Trophoblast cell (in vitro differentiated cells and primary cell): ENCODE measurements at regions not wholly inside any gene's neighbourhood (a gene's known extent, or its start where the extent isn't known, plus 50 kb on each side); places are given as distances from the start of the nearest gene placed in this dataset.

Source experiments
- DNase-seq, 2 donors: peaks; one replicate each; pipeline ENCODE4 v3.0.0-alpha.2; 2016
- H2AFZ ChIP-seq: 2 replicates; pipeline ENCODE4 v1.6.1; 2013; ENCODE audit warnings: low read length, moderate library complexity, mild to moderate bottlenecking; ENCODE audit not compliant: insufficient read depth, poor library complexity
- H2AK5ac ChIP-seq: 2 replicates; pipeline ENCODE4 v1.6.1; 2013; ENCODE audit warnings: mild to moderate bottlenecking, low read length
- H2BK120ac ChIP-seq: 2 replicates; pipeline ENCODE4 v1.6.1; 2013; ENCODE audit warnings: low read length, mild to moderate bottlenecking, moderate library complexity; ENCODE audit not compliant: insufficient read depth, poor library complexity
- H2BK12ac ChIP-seq: 2 replicates; pipeline ENCODE4 v1.6.1; 2013; ENCODE audit warnings: mild to moderate bottlenecking, low read length, moderate library complexity
- H2BK5ac ChIP-seq: 2 replicates; pipeline ENCODE4 v1.6.1; 2013; ENCODE audit warnings: low read length, low read depth, moderate library complexity, mild to moderate bottlenecking; ENCODE audit not compliant: poor library complexity
- H3K14ac ChIP-seq: 2 replicates; pipeline ENCODE4 v1.6.1; 2013; ENCODE audit warnings: mild to moderate bottlenecking, low read length
- H3K18ac ChIP-seq: 2 replicates; pipeline ENCODE4 v1.6.1; 2013; ENCODE audit warnings: mild to moderate bottlenecking, low read length
- H3K23ac ChIP-seq: 2 replicates; pipeline ENCODE4 v1.6.1; 2013; ENCODE audit warnings: low read length
- H3K27ac ChIP-seq: 2 replicates; pipeline ENCODE4 v1.5.1; 2013; ENCODE audit warnings: low read depth, mild to moderate bottlenecking, inconsistent platforms, low read length, moderate library complexity
- H3K27me3 ChIP-seq: 2 replicates; pipeline ENCODE4 v1.6.1; 2013; ENCODE audit warnings: inconsistent platforms, mild to moderate bottlenecking, low read length, moderate library complexity; ENCODE audit not compliant: insufficient read depth
- H3K36me3 ChIP-seq, 2 experiments: 1 replicate in 1 of 2; 2 replicates in 1 of 2; pipeline ENCODE4 v1.6.1; 2013; ENCODE audit warnings: low read length in 2 of 2, mild to moderate bottlenecking in 2 of 2, moderate library complexity in 1 of 2; ENCODE audit not compliant: insufficient read depth in 2 of 2, control insufficient read depth in 1 of 2
- H3K4ac ChIP-seq: 2 replicates; pipeline ENCODE4 v1.6.1; 2013; ENCODE audit warnings: low read depth, mild to moderate bottlenecking, low read length, moderate library complexity
- H3K4me1 ChIP-seq, 2 experiments: 1 replicate in 1 of 2; 2 replicates in 1 of 2; pipeline ENCODE4 v1.6.1; 2013; ENCODE audit warnings: low read length in 2 of 2, mild to moderate bottlenecking in 2 of 2, moderate library complexity in 1 of 2; ENCODE audit not compliant: insufficient read depth in 2 of 2, control insufficient read depth in 1 of 2
- H3K4me2 ChIP-seq: 2 replicates; pipeline ENCODE4 v1.6.1; 2013; ENCODE audit warnings: inconsistent platforms, mild to moderate bottlenecking, low read length, moderate library complexity
- H3K4me3 ChIP-seq: 2 replicates; pipeline ENCODE4 v1.5.1; 2013; ENCODE audit warnings: mild to moderate bottlenecking, low read depth, low read length, inconsistent platforms
- H3K79me1 ChIP-seq: one replicate; pipeline ENCODE4 v1.6.1; 2013; ENCODE audit warnings: low read length
- H3K79me2 ChIP-seq: 2 replicates; pipeline ENCODE4 v1.6.1; 2013; ENCODE audit warnings: low read length, mild to moderate bottlenecking; ENCODE audit not compliant: control insufficient read depth, insufficient read depth, poor library complexity
- H3K9ac ChIP-seq: 2 replicates; pipeline ENCODE4 v1.6.1; 2013; ENCODE audit warnings: mild to moderate bottlenecking, low read length
- H3K9me3 ChIP-seq: 2 replicates; pipeline ENCODE4 v1.6.1; 2013; ENCODE audit warnings: low read depth, mild to moderate bottlenecking, control low read depth, inconsistent platforms, low read length; ENCODE audit not compliant: insufficient read depth
- H4K12ac ChIP-seq: 2 replicates; pipeline ENCODE4 v1.6.1; 2013; ENCODE audit warnings: low read depth, mild to moderate bottlenecking, low read length, moderate library complexity
- H4K8ac ChIP-seq: 2 replicates; pipeline ENCODE4 v1.6.1; 2013; ENCODE audit warnings: low read depth, mild to moderate bottlenecking, low read length, moderate library complexity
- H4K91ac ChIP-seq: one replicate; pipeline ENCODE4 v1.6.1; 2013; ENCODE audit warnings: low read depth, mild to moderate bottlenecking, low read length, moderate library complexity
- WGBS: extraction: QIAGEN DNeasy Blood & Tissue Kit; methylation state at CpG from one replicate; pipeline ENCODE4 v1.1.7; 2013; ENCODE audit warnings: missing lambda C conversion rate; ENCODE audit not compliant: insufficient read length, insufficient coverage; ENCODE audit errors: extremely low coverage; 5-methylcytosine and 5-hydroxymethylcytosine counted together

GRCh38 chr5:122653087-122654017 lies 121.5 kb upstream of the SNX2 start:
- H3K36me3 ChIP-seq = no peaks in the 10 kb centered on the region
- no peak overlapping the region for H3K4me2 ChIP-seq
- no peak overlapping the region for H3K14ac ChIP-seq
- H4K12ac ChIP-seq = no peak overlapping the region
- H3K79me1 ChIP-seq = no peaks in the 10 kb centered on the region
- no peak overlapping the region for H3K23ac ChIP-seq
- H4K8ac ChIP-seq = no peak overlapping the region
- no peak overlapping the region for H3K4me3 ChIP-seq
- no peak overlapping the region for H2BK5ac ChIP-seq
- H3K27me3 ChIP-seq = no peaks in the 10 kb centered on the region
- H2BK12ac ChIP-seq = peak overlapping the region; percentile 9
- no peak overlapping the region for H4K91ac ChIP-seq
- no peak overlapping the region for H3K27ac ChIP-seq
- H2AFZ ChIP-seq = no peak overlapping the region
- no peaks in the 10 kb centered on the region for H3K79me2 ChIP-seq
- no peaks in the 10 kb centered on the region for H3K4me1 ChIP-seq
- no peak overlapping the region for H3K9ac ChIP-seq
- no peak overlapping the region for H3K18ac ChIP-seq
- H3K9me3 ChIP-seq = no peaks in the 10 kb centered on the region
- no CpG with 5 or more reads among the region's 3 CpGs for WGBS
- no peak overlapping the region for H2BK120ac ChIP-seq
- H2AK5ac ChIP-seq = no peak overlapping the region
- no peak overlapping the region for H3K4ac ChIP-seq
- peak in 1 of 2 donors; percentile 92 for DNase-seq

- no peaks in the 10 kb centered on the region for H3K4me1 ChIP-seq
- no peaks in the 10 kb centered on the region for H3K79me1 ChIP-seq
- no peaks in the 10 kb centered on the region for H3K36me3 ChIP-seq
- no peak overlapping the region for H2AFZ ChIP-seq
- H3K4ac ChIP-seq = no peak overlapping the region
- no peaks in the 10 kb centered on the region for H3K27me3 ChIP-seq
- no peak overlapping the region for H2AK5ac ChIP-seq
- no peak overlapping the region for H4K12ac ChIP-seq
- no peaks in the 10 kb centered on the region for H3K79me2 ChIP-seq
- H4K8ac ChIP-seq = no peak overlapping the region
- no peak overlapping the region for H3K14ac ChIP-seq
- no peak overlapping the region for H3K23ac ChIP-seq
- H2BK120ac ChIP-seq = no peak overlapping the region
- H3K9ac ChIP-seq = no peak overlapping the region
- no peak for DNase-seq
- no CpG with 5 or more reads among the region's 4 CpGs for WGBS
- H3K4me2 ChIP-seq = no peak overlapping the region
- H3K9me3 ChIP-seq = no peaks in the 10 kb centered on the region
- H2BK12ac ChIP-seq = no peak overlapping the region
- no peak overlapping the region for H4K91ac ChIP-seq
- no peak overlapping the region for H2BK5ac ChIP-seq
- no peak overlapping the region for H3K27ac ChIP-seq
- H3K18ac ChIP-seq = no peak overlapping the region
- H3K4me3 ChIP-seq = no peak overlapping the region
These were observed 118.7 kb upstream of the SNX2 start for GRCh38 chr5:122656160-122656559.

GRCh38 chr5:122656577-122656976 lies 118.3 kb upstream of the SNX2 start:
- no CpG with 5 or more reads among the region's 1 CpG for WGBS
- Histone ChIP-seq H3K9me3 (no peaks in the 10 kb centered on the region), H2AK5ac (no peak overlapping the region), H2BK120ac (no peak overlapping the region), H3K4me3 (no peak overlapping the region), H3K27ac (no peak overlapping the region), H2BK12ac (no peak overlapping the region), H3K79me1 (no peaks in the 10 kb centered on the region), H3K36me3 (no peaks in the 10 kb centered on the region), H3K23ac (no peak overlapping the region), H3K4ac (no peak overlapping the region), H4K91ac (no peak overlapping the region), H4K8ac (no peak overlapping the region), H3K79me2 (no peaks in the 10 kb centered on the region), H4K12ac (no peak overlapping the region), H3K27me3 (no peaks in the 10 kb centered on the region), H3K4me1 (no peaks in the 10 kb centered on the region), H2BK5ac (no peak overlapping the region), H3K18ac (no peak overlapping the region), H2AFZ (no peak overlapping the region), H3K14ac (no peak overlapping the region), H3K4me2 (no peak overlapping the region), H3K9ac (no peak overlapping the region)
- DNase-seq = no peak

- Histone ChIP-seq H2BK5ac (no peak overlapping the region), H3K4me1 (no peaks in the 10 kb centered on the region), H2BK12ac (no peak overlapping the region), H3K27ac (no peak overlapping the region), H4K91ac (no peak overlapping the region), H3K23ac (no peak overlapping the region), H3K4me3 (no peak overlapping the region), H4K8ac (no peak overlapping the region), H2AFZ (no peak overlapping the region), H3K27me3 (no peaks in the 10 kb centered on the region), H3K36me3 (no peaks in the 10 kb centered on the region), H3K18ac (no peak overlapping the region), H2AK5ac (no peak overlapping the region), H3K14ac (no peak overlapping the region), H3K4me2 (no peak overlapping the region), H3K9me3 (no peaks in the 10 kb centered on the region), H3K79me1 (no peaks in the 10 kb centered on the region), H3K79me2 (no peaks in the 10 kb centered on the region), H3K9ac (no peak overlapping the region), H2BK120ac (no peak overlapping the region), H3K4ac (no peak overlapping the region), H4K12ac (no peak overlapping the region)
- no CpG with 5 or more reads among the region's 1 CpG for WGBS
- DNase-seq = no peak
These were observed 113.2 kb upstream of the SNX2 start for GRCh38 chr5:122661496-122662180.
